GM12878 (cell line): ENCODE measurements at regions not wholly inside any gene's neighbourhood (a gene's known extent, or its start where the extent isn't known, plus 50 kb on each side); places are given as distances from the start of the nearest gene placed in this dataset.

Experiments used
- ATAC-seq: fragments of 200-7000 bp; cut with Tn5 transposase; 3 replicates; pipeline ENCODE4 v1.9.1; 2020; ENCODE audit warnings: mild to moderate bottlenecking, moderate library complexity
- BruUV-seq: library from RNA; stranded (reverse); fragments of 400-500 nt; replicated peaks from 2 replicates; lab custom pipeline; 2021; lab: Mats Ljungman, UMichigan
- CTCF ChIA-PET: fragments of 300-600 bp; sonication (Branson Sonifier 250); formaldehyde crosslinking; extraction: SDS; loops from one replicate; lab custom pipeline; 2021; ENCODE audit warnings: inconsistent platforms; lab: Yijun Ruan, JAX
- POLR2A ChIA-PET: fragments of 350-600 bp; formaldehyde crosslinking; extraction: SDS; loops from one replicate; lab custom pipeline; 2021; ENCODE audit warnings: inconsistent platforms; lab: Charles Lee
- RAD21 ChIA-PET: fragments of 300-600 bp; sonication (Branson Sonifier 250); formaldehyde crosslinking; loops from one replicate; lab custom pipeline; 2023; ENCODE audit warnings: antibody characterized with exemption; ENCODE audit not compliant: unreplicated experiment; lab: Charles Lee
- SMC1A ChIA-PET: fragments of 300-600 bp; sonication (Branson Sonifier 250); formaldehyde crosslinking; loops from one replicate; lab custom pipeline; 2023; ENCODE audit not compliant: unreplicated experiment, uncharacterized antibody; lab: Charles Lee
- DNase-seq: peaks from one replicate; pipeline ENCODE4 v3.0.0-alpha.2; 2011; ENCODE audit warnings: low read depth, low spot score
- FAIRE-seq: peaks from 3 replicates; lab custom pipeline; 2011; peaks lifted over from hg19 to GRCh38; lab: Jason Lieb, UNC
- H2AFZ ChIP-seq: 2 replicates; pipeline ENCODE4 v1.6.0; 2011; ENCODE audit warnings: low read depth, low read length, control low read depth; ENCODE audit not compliant: control insufficient read depth
- H3K27ac ChIP-seq: 2 replicates; pipeline ENCODE4 v1.5.1; 2011; ENCODE audit warnings: control low read depth; ENCODE audit not compliant: control insufficient read depth, insufficient read depth
- H3K27me3 ChIP-seq, 2 experiments: replicated peaks in 1 of 2; 2 replicates each; pipeline versions ENCODE4 v1.6.0 to v1.6.1; 2011; ENCODE audit warnings: low read length in 1 of 2; ENCODE audit not compliant: control insufficient read depth in 2 of 2, insufficient read depth in 2 of 2
- H3K36me3 ChIP-seq, 2 experiments: 2 replicates each; pipeline ENCODE4 v1.5.1; 2011; ENCODE audit warnings: low read length in 1 of 2; ENCODE audit not compliant: control insufficient read depth in 2 of 2, insufficient read depth in 2 of 2
- H3K4me1 ChIP-seq: 2 replicates; pipeline ENCODE4 v1.6.1; 2011; ENCODE audit warnings: mild to moderate bottlenecking, low read length, moderate library complexity, mixed read lengths; ENCODE audit not compliant: control insufficient read depth, insufficient read depth
- H3K4me2 ChIP-seq: 2 replicates; pipeline ENCODE4 v1.6.0; 2011; ENCODE audit warnings: control low read depth; ENCODE audit not compliant: control insufficient read depth, insufficient read depth
- H3K4me3 ChIP-seq: fragments of 200-600 bp; sonication (generic); 2 replicates; pipeline ENCODE4 v1.5.1; 2016
- H3K79me2 ChIP-seq: 2 replicates; pipeline ENCODE4 v1.6.0; 2011; ENCODE audit warnings: low read length; ENCODE audit not compliant: control insufficient read depth, insufficient read depth
- H3K9ac ChIP-seq: 2 replicates; pipeline ENCODE4 v1.8.0; 2011; ENCODE audit warnings: low read length, control low read depth, mixed read lengths; ENCODE audit not compliant: control insufficient read depth, insufficient read depth
- H3K9me3 ChIP-seq: replicated peaks from 3 replicates; pipeline ENCODE4 v1.5.1; 2011; ENCODE audit warnings: mild to moderate bottlenecking, low read length; ENCODE audit not compliant: control insufficient read depth, insufficient read depth
- H4K20me1 ChIP-seq: 2 replicates; pipeline ENCODE4 v1.6.0; 2011; ENCODE audit not compliant: control insufficient read depth, insufficient read depth
- CHD2 ChIP-seq: IDR thresholded peaks from 2 replicates; pipeline ENCODE4 v1.6.1; 2011; ENCODE audit warnings: low read depth, low read length, improper control_type of control experiment, borderline replicate concordance
- CREM ChIP-seq: IDR thresholded peaks from 2 replicates; pipeline ENCODE4 v1.6.1; 2014; ENCODE audit warnings: antibody characterized with exemption, low read depth
- HDAC2 ChIP-seq: fragments of 200-600 bp; sonication (generic); IDR thresholded peaks from 2 replicates; pipeline ENCODE4 v1.6.1; 2017
- IKZF1 ChIP-seq: fragments of 450-650 bp; conservative IDR thresholded peaks from 2 replicates; pipeline ENCODE4 v1.6.1; 2017; ENCODE audit warnings: antibody characterized with exemption, mild to moderate bottlenecking
- IKZF2 ChIP-seq, 2 experiments: fragments of 450-650 bp; IDR thresholded peaks; 2 replicates each; pipeline ENCODE4 v1.6.1; 2017; ENCODE audit warnings: mild to moderate bottlenecking in 2 of 2, moderate library complexity in 2 of 2
- KDM1A ChIP-seq: fragments of 200-600 bp; sonication (generic); IDR thresholded peaks from 2 replicates; pipeline ENCODE4 v1.6.1; 2016; ENCODE audit warnings: borderline replicate concordance
- NRF1 ChIP-seq: conservative IDR thresholded peaks from 2 replicates; pipeline ENCODE4 v1.6.1; 2011; ENCODE audit warnings: mild to moderate bottlenecking, low read depth, low read length, improper control_type of control experiment
- PBX3 ChIP-seq: IDR thresholded peaks from 2 replicates; pipeline ENCODE4 v1.6.1; 2011; ENCODE audit warnings: mild to moderate bottlenecking, low read depth, low read length, moderate library complexity; ENCODE audit not compliant: insufficient replicate concordance
- RCOR1 ChIP-seq: conservative IDR thresholded peaks from 2 replicates; pipeline ENCODE4 v1.6.1; 2012; ENCODE audit warnings: low read depth, low read length, improper control_type of control experiment
- SMAD1 ChIP-seq: fragments of 450-650 bp; IDR thresholded peaks from 2 replicates; pipeline ENCODE4 v1.6.1; 2018; ENCODE audit warnings: mild to moderate bottlenecking, low read depth; ENCODE audit not compliant: partially characterized antibody
- SRF ChIP-seq, 2 experiments: IDR thresholded peaks; 2 replicates each; pipeline ENCODE4 v1.6.1; 2011; ENCODE audit warnings: low read depth in 2 of 2, low read length in 2 of 2, mild to moderate bottlenecking in 1 of 2, moderate library complexity in 1 of 2
- ZNF207 ChIP-seq: fragments of 450-650 bp; IDR thresholded peaks from 2 replicates; pipeline ENCODE4 v1.6.1; 2014; ENCODE audit warnings: antibody characterized with exemption, mild to moderate bottlenecking, borderline replicate concordance
- ZNF24 ChIP-seq: fragments of 450-650 bp; IDR thresholded peaks from 2 replicates; pipeline ENCODE4 v1.6.1; 2017; ENCODE audit warnings: antibody characterized with exemption, mild to moderate bottlenecking
- ZNF384 ChIP-seq: IDR thresholded peaks from 2 replicates; pipeline ENCODE4 v1.6.1; 2012; ENCODE audit warnings: low read depth, mild to moderate bottlenecking, low read length, improper control_type of control experiment, borderline replicate concordance
- in situ Hi-C: fragments of 300-500 bp; cut with MboI; formaldehyde crosslinking; loops from 9 replicates; pipeline ENCODE4 v1.14.3; 2018; ENCODE audit warnings: mixed read lengths
- intact Hi-C: fragments of 100-400 bp; cut with micrococcal nuclease; formaldehyde crosslinking; loops from one replicate; pipeline ENCODE4 v1.14.2; 2022; ENCODE audit not compliant: unreplicated experiment

GRCh38 chr3:3675186-3675585 is 124.0 kb upstream of the LRRN1 start:
- Histone ChIP-seq H3K27me3 (no peaks in the 10 kb centered on the region), H3K79me2 (no peaks in the 10 kb centered on the region), H3K4me1 (no peaks in the 10 kb centered on the region), H4K20me1 (no peaks in the 10 kb centered on the region), H3K27ac (no peak overlapping the region)
- FAIRE-seq: no peak
- POLR2A ChIA-PET: no interaction called here
- in situ Hi-C loops: no loop called here
- no TSS peak for BruUV-seq
- no peak for ATAC-seq
- no peak for DNase-seq
- CTCF ChIA-PET: no interaction called here
- TF ChIP-seq IKZF2 (IDR thresholded peaks at IDR 0.05) (no peak), RCOR1 (no peak), IKZF1 (no peak), ZNF24 (no peak), CREM (no peak), NRF1 (no peak), ZNF384 (no peak), ZNF207 (no peak), SRF (IDR thresholded peaks at IDR 0.05; ENCODE audit: low read depth in 2 of 2, low read length in 2 of 2) (no peak), KDM1A (no peak), PBX3 (no peak), HDAC2 (no peak), CHD2 (no peak), SMAD1 (no peak)
- TF ChIP-seq, all 136 proteins: peak for 0
- intact Hi-C loops: no loop called here
- no peak overlapping the region for H2AFZ ChIP-seq
- no peaks in the 10 kb centered on the region for H3K36me3 ChIP-seq
- ChIA-PET RAD21 (no interaction called here), SMC1A (no interaction called here)
- no peak overlapping the region for H3K9ac ChIP-seq
- H3K4me2 ChIP-seq: no peak overlapping the region
- H3K4me3 ChIP-seq: no peak overlapping the region
- H3K9me3 ChIP-seq: no peaks in the 10 kb centered on the region; the same call in 2 of the 3 replicates
